ENCODE measurements at regions not wholly inside any gene's neighbourhood (a gene's known extent, or its start where the extent isn't known, plus 50 kb on each side); places are given as distances from the start of the nearest gene placed in this dataset.

DNA sequence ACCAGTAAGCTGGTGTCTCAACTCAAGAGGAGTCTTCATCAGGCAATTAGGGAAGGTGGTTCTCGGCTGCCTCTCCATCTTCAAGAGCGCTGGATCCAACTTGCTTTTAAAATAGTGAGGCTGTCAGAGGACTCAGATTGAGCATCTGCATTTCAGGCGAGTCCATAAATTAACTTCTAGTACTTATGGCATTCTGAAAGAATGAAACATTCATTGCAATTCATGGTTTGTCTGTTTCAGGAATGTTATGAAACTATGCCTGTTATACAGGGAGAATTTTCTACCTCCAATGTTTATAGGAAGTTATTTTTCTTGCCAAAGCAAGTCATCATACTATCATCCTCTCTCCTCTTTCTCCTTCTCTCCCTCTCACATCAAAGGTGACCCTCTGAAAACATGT is 883.2 kb downstream of the SLC4A3 start:
- DNase-seq, result no peak

DNA sequence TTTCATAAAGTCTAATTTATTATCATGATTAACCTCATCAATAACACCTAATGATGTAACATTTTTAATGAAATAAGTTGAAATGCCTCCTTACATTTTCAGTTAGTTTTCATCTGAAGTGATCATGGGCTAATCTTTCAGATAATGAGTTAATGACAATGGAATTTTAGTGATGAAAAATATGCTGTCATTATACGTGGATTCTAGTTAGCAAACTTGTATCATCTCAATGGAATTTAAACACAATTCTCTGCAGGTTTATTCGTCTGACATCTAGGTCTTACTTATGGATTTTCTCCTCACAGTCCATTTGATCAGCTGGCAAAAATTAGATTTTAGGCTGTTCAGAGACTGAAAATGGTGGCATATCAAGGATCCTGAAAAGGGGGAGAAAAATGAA is 885.0 kb downstream of the SLC4A3 start:
- DNase-seq, result no peak

DNA sequence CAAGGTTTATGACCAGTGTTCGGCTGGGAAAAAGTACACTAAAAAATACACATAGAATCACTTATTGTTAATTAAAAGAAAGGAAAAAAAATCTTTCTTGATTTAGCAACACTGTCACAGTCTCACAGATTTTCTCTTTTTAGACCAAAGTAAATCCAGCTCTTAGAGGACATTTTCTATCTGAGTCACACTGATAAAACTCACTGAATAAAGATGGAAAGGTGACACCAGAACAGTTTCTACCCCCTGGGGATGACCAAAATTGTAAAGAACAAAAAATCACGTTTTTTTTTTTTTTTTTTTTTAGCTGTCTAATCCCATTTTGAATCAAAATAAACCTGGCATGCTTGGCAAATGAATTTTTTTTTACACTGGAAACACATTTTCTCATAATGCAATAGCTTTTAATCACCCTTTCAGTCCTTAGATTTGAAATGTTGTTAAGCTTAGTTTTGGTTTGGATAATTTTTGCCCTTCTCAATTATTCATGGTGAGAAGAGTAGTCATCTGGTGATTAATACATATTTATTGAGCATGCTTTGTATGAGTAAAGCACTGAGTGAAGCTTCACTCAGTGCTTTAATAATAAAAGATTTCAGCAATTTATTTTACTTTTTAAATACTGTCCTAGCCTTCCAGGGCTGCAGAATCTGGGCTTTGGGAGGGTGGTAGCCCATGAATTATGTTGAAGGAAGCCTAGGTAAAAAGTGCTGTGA is 886.3 kb downstream of the SLC4A3 start:
- DNase-seq, result no peak

DNA sequence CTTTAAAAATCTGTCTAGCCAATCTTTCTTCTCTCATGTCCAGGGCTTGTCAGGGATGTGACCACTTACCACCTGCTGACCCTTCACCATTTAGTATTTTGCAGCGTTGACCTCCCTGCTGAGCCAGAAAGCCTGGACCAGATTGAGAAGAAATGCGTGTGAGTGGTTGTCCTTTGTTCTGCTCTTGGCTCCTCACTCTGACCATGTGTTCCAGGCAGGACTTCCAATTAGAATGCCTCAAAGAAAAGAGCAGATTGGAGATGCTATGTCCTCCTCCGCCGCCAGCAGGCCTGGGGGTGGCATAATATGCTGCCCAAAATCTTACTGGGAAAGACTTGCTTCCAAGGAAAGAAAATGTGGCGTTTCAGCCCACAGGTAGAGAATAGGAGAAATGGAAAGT is 894.1 kb downstream of the SLC4A3 start:
- DNase-seq, result no peak

DNA sequence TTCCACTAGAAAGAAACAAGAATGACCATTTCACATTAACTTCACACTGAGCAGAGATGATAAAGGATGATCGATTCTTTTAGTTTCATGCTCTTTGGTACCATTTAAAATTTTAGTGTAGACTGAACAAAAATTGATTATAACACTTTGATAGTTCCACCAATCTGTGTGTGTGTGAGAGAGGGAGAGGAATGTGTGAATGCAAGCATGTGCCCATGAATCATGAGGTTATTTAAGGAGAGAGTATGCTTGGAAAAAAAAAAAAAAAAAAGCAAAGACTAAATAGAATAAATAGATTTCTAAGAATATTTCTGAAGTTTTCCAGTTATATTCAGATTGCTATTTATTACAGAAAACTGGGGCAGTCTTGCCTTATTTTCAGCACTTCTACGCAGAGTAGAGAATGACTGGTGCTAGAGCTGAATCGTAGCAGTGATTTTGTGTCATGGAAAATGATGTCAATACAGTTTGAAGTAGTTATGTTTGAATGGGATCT is 900.8 kb downstream of the SLC4A3 start:
- DNase-seq, result no peak

DNA sequence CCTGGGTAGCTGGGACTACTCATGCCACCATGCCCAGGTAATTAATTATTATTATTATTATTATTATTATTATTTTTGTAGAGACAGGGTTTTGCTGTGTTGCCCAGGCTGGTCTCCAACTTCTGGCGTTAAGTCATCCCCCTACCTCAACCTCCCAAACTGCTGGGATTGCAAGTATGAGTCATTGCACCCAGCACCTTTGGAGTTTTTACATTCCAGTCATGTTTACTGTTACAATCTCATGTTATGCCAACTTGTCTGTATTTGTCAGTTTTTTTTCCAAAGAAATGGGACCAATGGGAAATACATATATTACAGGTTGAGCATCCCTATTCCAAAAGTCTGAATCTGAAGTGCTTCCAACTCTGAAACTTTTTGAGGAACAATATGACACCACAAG is 903.8 kb downstream of the SLC4A3 start:
- no peak for DNase-seq

DNA sequence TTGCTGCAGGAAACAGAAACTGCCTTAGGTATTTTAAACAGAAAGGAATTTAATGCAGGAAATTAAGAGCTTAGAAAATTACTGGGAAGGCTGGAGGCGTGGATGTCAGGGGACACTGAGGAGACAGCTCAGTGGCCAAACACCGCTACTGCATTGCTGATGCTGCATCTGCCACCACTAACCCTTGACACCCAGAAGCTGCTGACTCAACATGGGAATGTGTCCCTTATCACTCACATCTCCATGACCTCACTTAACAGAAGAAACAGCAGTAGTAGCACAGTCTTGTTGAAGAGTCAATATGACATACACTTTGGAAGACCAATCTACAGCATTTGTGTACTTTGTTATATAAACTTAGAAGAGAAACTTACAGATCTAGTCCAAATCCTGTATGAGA is 906.1 kb downstream of the SLC4A3 start:
- DNase-seq, result no peak

DNA sequence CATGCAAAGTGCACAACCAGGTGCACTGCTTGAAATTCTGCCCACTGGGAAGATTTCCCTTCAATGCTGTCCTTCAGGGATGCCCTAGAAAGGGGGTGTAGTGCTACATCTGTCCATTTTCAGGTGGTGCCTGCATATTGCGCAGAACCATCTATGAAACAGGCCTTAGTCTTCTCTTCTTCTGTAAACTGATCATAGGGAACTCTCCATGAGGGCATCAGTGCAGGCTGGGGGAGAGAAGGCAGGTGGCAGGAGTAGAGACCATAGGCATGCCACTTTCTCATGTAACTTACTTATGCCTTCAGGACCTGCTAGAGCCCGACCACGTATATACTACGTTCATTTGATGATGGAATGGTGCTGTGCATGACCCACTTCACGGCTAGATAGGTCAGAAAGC is 912.1 kb downstream of the SLC4A3 start:
- DNase-seq, result no peak

DNA sequence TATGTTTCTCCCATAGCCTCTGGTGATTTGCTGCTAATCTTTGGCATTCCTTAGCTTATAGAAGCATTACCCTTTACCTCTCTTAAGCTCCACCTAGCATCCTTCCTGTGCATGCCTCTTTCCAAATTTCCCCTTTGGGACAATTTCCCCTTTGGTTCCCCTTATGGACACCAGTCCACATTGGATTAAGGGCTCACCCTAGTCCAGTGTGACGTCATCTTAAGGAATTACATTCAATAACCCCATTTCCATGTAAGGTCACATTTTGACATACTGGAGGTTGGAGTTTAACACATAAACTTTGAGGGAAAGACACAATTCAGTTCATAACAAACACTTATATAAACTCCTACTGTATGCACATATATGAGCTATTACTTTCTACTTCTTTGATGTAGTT is 916.6 kb downstream of the SLC4A3 start:
- no peak for DNase-seq

DNA sequence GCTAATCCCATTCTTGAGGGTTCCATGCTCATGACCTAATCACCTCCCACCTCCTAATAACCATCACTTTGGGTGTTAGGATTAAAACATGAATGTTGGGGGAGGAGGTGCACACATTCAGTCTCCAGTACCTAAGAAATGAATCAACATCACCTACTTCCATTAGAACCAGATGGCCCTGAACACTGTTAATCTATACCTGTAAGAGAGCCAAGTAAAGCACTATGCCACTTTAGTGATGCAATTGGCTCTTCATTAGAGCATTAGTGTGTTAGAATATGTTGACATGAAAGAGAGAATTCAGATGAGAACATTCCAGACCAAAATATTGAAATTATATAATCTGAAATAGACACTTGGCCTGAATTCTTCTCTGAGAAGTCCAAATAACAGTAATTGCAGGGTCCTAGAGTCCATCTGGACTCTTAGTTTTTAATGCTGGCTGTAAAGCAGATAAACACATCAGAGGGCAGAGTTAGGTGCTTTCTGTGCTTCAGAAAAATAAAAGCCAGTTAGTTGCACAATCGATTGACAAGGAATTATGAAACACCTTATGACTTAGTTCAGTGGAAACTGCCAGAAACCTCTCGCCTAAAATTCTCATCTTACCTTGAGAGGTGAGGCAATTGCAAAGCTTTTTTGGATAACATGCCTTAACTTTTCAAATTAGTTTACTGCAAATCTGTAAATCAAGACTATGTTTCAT is 923.7 kb downstream of the SLC4A3 start:
- DNase-seq, result no peak

DNA sequence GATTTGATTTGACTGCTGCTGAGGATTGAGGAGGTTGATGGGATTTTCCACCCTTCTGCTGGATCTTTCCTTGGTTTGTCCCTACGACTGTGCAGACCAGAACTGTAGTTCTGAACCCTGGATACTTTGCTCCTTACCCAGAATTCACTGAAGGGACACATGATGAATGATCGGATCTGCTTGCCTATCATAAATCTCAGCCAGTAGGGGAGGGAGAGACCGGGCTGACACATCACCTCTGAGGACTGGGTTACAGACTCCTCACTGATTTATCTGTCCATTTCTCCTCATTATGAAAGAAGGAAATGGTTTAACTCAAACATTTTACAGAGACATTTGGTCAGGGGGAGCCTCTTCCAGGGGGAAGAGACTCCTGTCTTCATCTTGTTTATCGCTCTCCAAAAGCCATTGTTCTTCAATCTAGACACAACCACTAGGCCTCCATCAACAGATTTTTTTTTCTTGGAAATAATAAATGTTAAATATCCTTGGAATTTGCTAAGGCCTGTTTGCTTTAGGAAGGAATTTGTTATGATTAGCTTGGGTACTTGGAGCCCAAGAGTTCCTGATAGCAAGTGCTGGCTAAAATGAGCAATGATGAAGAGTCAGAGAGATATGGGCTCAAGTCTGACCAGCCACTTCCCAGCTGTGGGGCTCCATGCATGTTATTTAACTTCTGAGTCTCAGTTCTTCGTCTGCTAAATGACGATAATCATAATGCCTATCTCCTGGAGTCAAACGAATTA is 925.5 kb downstream of the SLC4A3 start:
- DNase-seq, result no peak

DNA sequence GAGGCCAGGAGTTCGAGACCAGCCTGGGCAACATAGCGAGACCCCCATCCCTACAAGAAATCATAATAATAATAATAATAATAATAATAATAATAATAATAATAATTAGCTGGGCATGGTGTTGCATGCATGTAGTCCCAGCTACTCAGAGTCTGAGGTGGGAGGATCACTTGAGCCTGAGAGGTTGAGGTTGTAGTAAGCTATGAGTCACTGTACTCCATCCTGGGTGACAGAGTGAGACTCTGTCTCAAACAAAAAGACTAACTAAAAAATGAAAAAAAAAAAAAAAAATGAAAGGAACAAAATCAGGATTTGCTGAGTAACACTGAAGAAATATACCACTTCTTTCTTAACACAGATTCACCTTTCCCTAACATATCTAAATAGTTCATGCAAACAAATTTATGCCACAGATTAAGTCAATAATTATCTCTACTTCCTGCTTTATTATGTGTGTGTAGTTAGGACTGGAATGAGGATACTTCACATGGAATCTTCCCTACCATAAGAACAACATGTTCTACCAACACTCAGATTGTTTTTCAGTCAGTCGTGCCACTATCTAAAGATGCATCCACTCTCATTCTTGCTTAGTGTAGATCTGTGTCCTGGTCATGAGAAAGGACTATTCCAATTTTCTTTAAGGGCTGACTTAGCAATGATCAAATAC is 928.7 kb downstream of the SLC4A3 start:
- DNase-seq, result no peak

DNA sequence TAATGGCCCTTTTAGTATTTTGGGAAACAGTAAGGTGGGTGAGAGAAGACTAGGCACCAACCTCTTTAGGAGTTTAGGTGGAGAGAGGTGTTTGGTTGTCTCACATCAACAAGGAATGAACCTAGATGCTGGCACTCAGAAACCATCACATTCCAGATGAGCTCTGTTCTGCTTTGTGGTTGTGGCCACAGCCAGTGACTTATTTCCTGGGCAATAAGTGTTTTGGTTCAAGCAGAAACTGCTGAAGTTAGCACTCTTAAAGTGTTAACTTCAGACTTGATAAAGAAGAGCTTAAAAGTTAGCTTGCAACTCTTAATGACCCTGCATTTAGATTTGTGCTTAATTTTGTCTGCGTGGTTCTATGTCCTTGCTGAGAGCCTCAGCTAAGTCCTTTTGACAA is 929.2 kb downstream of the SLC4A3 start:
- no peak for DNase-seq

DNA sequence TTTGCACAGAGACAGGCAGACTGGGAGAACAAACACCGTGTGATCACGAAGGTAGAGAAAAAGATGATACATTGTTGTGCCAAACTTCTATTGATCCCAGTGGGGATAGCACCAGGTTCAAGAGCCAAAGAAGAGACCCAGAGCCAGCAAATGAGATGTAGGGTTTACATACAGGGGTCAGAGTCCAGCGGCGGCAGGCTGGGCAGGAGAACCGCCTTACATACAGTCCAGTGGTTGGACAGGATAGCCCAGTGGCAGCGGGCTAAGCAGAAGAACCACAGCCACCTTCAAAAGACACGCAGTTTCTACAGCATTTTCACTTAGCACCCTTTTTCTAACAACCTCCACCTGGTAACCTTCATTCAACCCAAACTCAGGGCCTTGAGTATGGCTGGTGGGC is 932.8 kb downstream of the SLC4A3 start:
- DNase-seq, result no peak

DNA sequence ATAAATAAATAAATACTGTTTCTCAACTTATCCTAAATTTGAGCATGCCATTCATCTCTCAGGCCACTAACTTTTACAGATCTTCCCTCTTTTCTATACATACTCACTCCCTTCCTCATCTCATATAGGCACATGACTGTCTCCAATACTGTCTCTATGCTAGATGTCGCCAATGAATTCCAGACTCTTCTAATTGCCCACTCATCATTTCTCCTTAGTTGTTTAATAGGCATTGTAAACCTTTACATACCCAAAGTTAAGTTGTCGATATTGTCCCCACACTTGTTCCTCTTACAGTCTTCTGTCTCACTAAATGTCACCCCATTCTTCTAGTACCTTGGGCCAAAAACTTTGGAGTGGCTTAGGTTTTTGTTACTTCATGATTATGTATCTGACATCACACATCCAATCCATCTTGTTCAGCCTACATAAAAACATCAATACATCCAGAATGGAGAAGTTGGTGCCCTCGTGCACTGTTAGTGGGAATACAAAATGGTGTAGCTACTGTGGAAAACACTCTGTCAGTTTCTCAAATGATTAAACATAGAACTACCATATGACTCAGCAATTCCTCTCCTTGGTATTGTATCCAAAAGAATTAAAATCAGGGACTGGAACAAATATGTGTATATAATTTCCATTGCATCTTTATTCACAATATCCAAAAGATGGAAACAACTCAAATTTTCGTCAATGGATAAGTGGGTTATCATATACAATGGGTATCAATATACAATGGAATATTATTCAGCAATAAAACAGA is 935.1 kb downstream of the SLC4A3 start:
- DNase-seq, result no peak

DNA sequence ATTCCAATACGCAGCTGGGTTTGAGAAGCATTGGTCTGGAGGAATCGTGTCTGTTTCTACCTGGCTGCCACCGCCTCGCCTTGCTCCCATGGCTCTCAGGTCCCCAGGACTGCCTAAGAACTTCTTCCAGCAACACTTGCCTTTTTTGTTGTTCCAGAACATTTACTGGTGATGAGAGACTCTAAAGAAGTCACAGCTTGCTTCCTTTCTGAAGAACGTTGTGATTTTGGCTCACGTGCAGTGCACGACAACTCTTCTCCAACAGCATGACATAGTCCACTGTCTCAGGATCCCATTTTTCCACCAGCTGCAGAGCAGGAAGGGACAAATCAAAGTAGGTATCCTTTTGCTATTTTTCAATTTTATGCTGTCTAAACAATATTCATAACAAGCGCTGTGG is 940.9 kb downstream of the SLC4A3 start:
- no peak for DNase-seq

DNA sequence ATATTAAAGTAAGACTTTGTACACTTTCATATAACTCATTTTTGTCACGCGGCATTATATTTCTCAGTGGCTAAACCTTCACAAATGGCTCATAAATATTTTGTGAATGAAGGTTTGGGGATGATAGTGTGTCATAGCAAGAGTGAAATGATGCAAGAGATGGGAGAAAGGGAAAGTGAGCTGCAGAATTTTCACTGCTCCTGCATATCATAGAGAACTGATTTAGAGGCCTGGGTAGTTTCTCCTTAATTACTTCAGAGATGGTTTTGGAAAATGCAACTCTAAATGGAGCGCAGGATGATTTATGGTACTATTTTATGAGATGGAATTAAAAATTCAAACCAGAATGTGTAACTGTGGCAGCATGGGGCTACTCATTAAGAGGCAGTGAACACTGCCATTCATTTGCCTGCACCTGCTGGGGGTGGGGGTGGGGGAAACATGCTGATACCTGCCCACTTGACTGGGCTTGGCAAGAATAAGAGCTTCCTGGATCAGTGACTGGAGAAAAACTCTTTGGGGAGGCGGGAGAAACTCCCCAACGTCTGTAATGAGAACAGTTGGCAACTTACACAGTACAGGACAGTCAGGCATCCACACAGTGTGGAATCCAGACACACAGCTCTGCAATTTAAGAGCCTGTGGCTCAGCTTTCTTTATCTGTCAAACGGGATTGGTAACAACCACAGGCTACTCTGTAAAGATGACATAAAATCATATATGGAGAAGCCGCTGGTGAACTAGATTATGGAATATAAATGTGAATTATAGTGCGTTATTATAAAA is 941.9 kb downstream of the SLC4A3 start:
- DNase-seq, result no peak

DNA sequence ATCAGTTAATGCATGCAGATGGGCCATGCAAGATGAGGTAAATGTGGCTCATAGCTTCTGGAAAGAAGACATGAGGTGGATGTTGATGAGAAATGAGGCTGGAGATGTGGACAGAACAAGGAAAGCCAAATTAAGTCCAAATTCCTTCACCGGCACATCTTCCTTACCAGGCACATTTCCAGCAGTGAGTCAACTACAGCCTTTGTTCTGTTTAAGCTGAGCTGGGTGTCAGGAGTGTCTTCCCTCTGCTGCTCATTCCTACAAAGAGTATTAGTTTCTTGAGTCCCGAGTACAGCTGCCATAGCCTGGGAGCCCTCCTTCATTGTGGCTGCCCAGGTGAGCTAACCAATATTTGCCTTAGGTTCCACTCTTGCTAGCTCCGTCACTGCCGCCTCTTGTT is 945.0 kb downstream of the SLC4A3 start:
- no peak for DNase-seq

DNA sequence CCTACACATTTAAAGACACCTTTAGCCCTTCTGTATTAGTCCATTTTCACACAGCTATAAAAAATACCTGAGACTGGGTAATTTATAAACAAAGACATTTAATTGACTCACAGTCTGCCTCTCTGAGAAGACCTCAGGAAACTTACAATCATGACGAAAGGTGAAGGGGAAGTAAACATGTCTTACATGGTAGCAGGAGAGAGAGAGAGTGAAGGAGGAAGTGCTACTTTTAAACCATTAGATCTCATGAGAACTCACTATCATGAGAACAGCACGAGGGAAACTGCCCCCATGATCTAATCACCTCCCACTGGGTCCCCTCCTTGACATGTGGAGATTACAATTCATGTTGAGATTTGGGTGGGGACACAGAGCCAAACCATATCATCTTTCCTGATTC is 946.6 kb downstream of the SLC4A3 start:
- no peak for DNase-seq

DNA sequence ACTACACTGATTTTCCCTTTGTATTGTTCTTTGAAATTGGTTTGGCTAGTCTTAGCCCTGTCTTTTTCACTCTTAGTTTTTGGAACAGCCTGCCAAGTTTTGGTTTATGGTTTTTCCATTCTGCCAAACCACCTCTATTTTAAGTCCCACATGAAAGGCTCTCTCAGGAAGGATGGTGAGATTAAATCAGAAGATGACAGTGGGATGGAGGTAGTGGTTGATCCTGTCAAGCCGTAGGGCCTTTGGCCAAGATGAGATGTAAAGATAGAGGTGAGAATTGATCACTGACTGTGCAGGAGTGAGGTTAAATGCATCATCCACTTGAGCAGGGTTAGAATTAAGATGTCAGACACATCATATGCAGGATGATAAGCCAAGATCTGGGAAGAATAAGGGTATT is 948.5 kb downstream of the SLC4A3 start:
- no peak for DNase-seq

DNA sequence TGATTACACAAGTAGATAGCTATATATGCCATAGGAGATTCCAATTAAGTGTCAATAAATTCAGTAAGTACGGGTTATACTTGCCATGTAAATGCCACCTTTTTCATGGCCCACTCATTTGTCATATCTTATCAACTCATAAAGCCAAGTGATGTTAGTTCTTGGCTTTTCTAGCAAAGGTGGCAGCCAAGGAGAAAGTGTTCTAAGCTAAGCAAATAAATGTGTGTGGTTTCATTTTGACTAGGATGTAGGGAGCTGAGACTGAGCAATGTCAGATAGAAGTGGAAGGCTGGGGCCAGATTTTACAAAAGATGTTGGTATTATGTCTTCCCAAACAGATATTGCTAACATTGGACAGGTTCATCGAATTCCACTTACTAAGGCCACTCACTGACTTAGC is 952.0 kb downstream of the SLC4A3 start:
- DNase-seq, result no peak

DNA sequence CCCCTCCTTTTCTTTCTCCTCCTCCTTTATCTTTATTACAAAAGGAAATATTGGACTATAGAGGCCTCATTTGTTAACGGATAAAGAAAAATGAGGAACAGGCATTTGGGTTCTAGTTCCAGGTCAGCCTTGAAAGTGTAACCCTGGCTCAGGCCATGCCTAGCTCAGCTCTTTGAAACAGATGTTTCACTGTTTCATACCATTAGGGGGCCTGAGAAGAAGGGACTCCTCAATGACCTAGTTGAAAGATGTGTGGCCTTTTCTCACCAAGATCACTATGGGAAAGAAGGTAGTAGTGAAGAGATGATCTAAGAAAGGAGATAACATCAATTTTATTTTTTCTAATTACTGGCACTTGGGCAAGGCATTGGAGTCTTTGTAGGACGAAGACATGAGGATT is 952.7 kb downstream of the SLC4A3 start:
- DNase-seq, result no peak

Measured in CD4-positive, alpha-beta T cell treated with Interleukin-12 subunit alpha and Interleukin-12 subunit beta, for 1 hour (primary cell).